HL-60 (cell line): ENCODE measurements at regions not wholly inside any gene's neighbourhood (a gene's known extent, or its start where the extent isn't known, plus 50 kb on each side); places are given as distances from the start of the nearest gene placed in this dataset.

Experiments used
- CTCF ChIP-seq: IDR thresholded peaks from one replicate; pipeline ENCODE4 v1.5.1; 2011; ENCODE audit warnings: low read length, control low read depth, inconsistent platforms; ENCODE audit not compliant: insufficient read depth
- POLR2AphosphoS5 ChIP-seq: IDR thresholded peaks from 2 replicates; pipeline ENCODE4 v1.6.1; 2012; ENCODE audit warnings: low read depth

- TF ChIP-seq CTCF, result no peak
- no peak for TF ChIP-seq POLR2AphosphoS5
Observed at GRCh38 chr4:152255437-152255836, 280.5 kb downstream of the FBXW7 start.
